DND-41 (cell line): ENCODE measurements at regions not wholly inside any gene's neighbourhood (a gene's known extent, or its start where the extent isn't known, plus 50 kb on each side); places are given as distances from the start of the nearest gene placed in this dataset.

Experiments used
- CTCF ChIP-seq: IDR thresholded peaks from 2 replicates; pipeline ENCODE4 v1.5.1; 2012; ENCODE audit warnings: borderline replicate concordance, low read length, moderate library complexity, mild to moderate bottlenecking; ENCODE audit not compliant: poor library complexity, severe bottlenecking; ENCODE audit errors: extremely low read depth
- EZH2 ChIP-seq: IDR thresholded peaks from 3 replicates; pipeline ENCODE4 v1.6.1; 2012; ENCODE audit warnings: borderline replicate concordance, low read depth, mild to moderate bottlenecking, moderate library complexity, low read length, inconsistent platforms; ENCODE audit not compliant: severe bottlenecking

- TF ChIP-seq CTCF (no peak), EZH2 (no peak)
Observed at GRCh38 chr6:100986921-100987320, 105.8 kb upstream of the ASCC3 start.
